NB4 (cell line): ENCODE measurements at regions not wholly inside any gene's neighbourhood (a gene's known extent, or its start where the extent isn't known, plus 50 kb on each side); places are given as distances from the start of the nearest gene placed in this dataset.

ENCODE experiments used
- DNase-seq: peaks from one replicate; pipeline ENCODE4 v3.0.0; 2010; ENCODE audit warnings: low read depth
- H3K4me3 ChIP-seq: one replicate; pipeline ENCODE4 v1.5.1; 2011; ENCODE audit warnings: mild to moderate bottlenecking, low read depth, low read length, moderate library complexity
- CTCF ChIP-seq: IDR thresholded peaks from one replicate; pipeline ENCODE4 v1.5.1; 2012; ENCODE audit warnings: low read depth, low read length
- MAX ChIP-seq: IDR thresholded peaks from 2 replicates; pipeline ENCODE4 v1.6.1; 2011; ENCODE audit warnings: low read depth, low read length
- MYC ChIP-seq: IDR thresholded peaks from 2 replicates; pipeline ENCODE4 v1.6.1; 2011; ENCODE audit warnings: low read depth, low read length
- POLR2A ChIP-seq: IDR thresholded peaks from 2 replicates; pipeline ENCODE4 v1.6.1; 2011; ENCODE audit warnings: mild to moderate bottlenecking; ENCODE audit not compliant: insufficient read length; ENCODE audit errors: extremely low read depth

GRCh38 chr14:22226381-22226780, 362.6 kb downstream of the DAD1 start:
- peak; percentile 51 for TF ChIP-seq CTCF
- TF ChIP-seq MAX: 0 out of 2 replicates have a peak, but pooled peaks have one; percentile 30
- no peak for TF ChIP-seq MYC
- TF ChIP-seq POLR2A: no peak
- H3K4me3 ChIP-seq: no peak overlapping the region
- peak; percentile 73 for DNase-seq

- DNase-seq: no peak
- no peak overlapping the region for H3K4me3 ChIP-seq
- TF ChIP-seq POLR2A (no peak), CTCF (no peak), MAX (no peak), MYC (no peak)
These were observed 363.4 kb downstream of the DAD1 start for GRCh38 chr14:22225516-22226140.

GRCh38 chr14:22221508-22221907, 367.5 kb downstream of the DAD1 start:
- TF ChIP-seq POLR2A (no peak), CTCF (peak; percentile 38), MYC (no peak), MAX (no peak)
- no peak overlapping the region for H3K4me3 ChIP-seq
- DNase-seq: peak; percentile 37

- TF ChIP-seq MAX: no peak
- TF ChIP-seq CTCF: no peak
- no peak for TF ChIP-seq MYC
- no peak for TF ChIP-seq POLR2A
- DNase-seq: no peak
- no peak overlapping the region for H3K4me3 ChIP-seq
These were observed 368.6 kb downstream of the DAD1 start for GRCh38 chr14:22220427-22220826.

- no peak for TF ChIP-seq MYC
- no peak for TF ChIP-seq CTCF
- TF ChIP-seq MAX: no peak
- no peak for TF ChIP-seq POLR2A
- H3K4me3 ChIP-seq: no peak overlapping the region
- DNase-seq: no peak
These were observed 370.3 kb downstream of the DAD1 start for GRCh38 chr14:22218728-22219127.
